Mesenchymal stem cell (in vitro differentiated cells and primary cell): ENCODE measurements at regions not wholly inside any gene's neighbourhood (a gene's known extent, or its start where the extent isn't known, plus 50 kb on each side); places are given as distances from the start of the nearest gene placed in this dataset.
A peak's percentile ranks its signal among the peaks of the same experiment; 100 is the strongest.

ENCODE experiments used
- DNase-seq: peaks from one replicate; pipeline ENCODE4 v3.0.0-alpha.2; 2013
- H2AFZ ChIP-seq: one replicate; pipeline ENCODE4 v1.6.1; 2013; ENCODE audit warnings: low read depth, mild to moderate bottlenecking, control low read depth, inconsistent platforms, low read length, moderate library complexity
- H2AK5ac ChIP-seq: 2 replicates; pipeline ENCODE4 v1.6.1; 2013; ENCODE audit warnings: low read length, moderate library complexity, mild to moderate bottlenecking, inconsistent platforms; ENCODE audit not compliant: severe bottlenecking
- H2BK120ac ChIP-seq: one replicate; pipeline ENCODE4 v1.6.1; 2013; ENCODE audit warnings: low read depth, mild to moderate bottlenecking, inconsistent platforms, low read length, moderate library complexity
- H2BK12ac ChIP-seq, 2 experiments: one replicate each; pipeline ENCODE4 v1.6.1; 2013; ENCODE audit warnings: inconsistent platforms in 2 of 2, low read length in 2 of 2, mild to moderate bottlenecking in 2 of 2, moderate library complexity in 2 of 2, control low read depth in 1 of 2
- H2BK15ac ChIP-seq: one replicate; pipeline ENCODE4 v1.6.1; 2013; ENCODE audit warnings: mild to moderate bottlenecking, low read depth, inconsistent platforms; ENCODE audit not compliant: poor library complexity, severe bottlenecking
- H2BK5ac ChIP-seq: 2 replicates; pipeline ENCODE4 v1.6.1; 2013; ENCODE audit warnings: low read depth, mild to moderate bottlenecking, low read length, control low read depth, inconsistent platforms; ENCODE audit not compliant: poor library complexity, severe bottlenecking
- H3K14ac ChIP-seq, 2 experiments: one replicate each; pipeline ENCODE4 v1.6.1; 2013; ENCODE audit warnings: inconsistent platforms in 2 of 2, low read length in 2 of 2, control low read depth in 1 of 2, mild to moderate bottlenecking in 1 of 2, moderate library complexity in 1 of 2
- H3K18ac ChIP-seq, 2 experiments: one replicate each; pipeline ENCODE4 v1.6.1; 2013; ENCODE audit warnings: inconsistent platforms in 2 of 2, low read length in 2 of 2, control low read depth in 1 of 2, low read depth in 1 of 2, mild to moderate bottlenecking in 1 of 2
- H3K23ac ChIP-seq, 2 experiments: one replicate each; pipeline ENCODE4 v1.6.1; 2013; ENCODE audit warnings: inconsistent platforms in 2 of 2, low read length in 2 of 2, mild to moderate bottlenecking in 2 of 2, moderate library complexity in 2 of 2, control low read depth in 1 of 2
- H3K27ac ChIP-seq: 2 replicates; pipeline ENCODE4 v1.5.1; 2013; ENCODE audit warnings: mild to moderate bottlenecking, moderate library complexity, low read length, control low read depth, inconsistent platforms; ENCODE audit not compliant: poor library complexity, severe bottlenecking
- H3K27me3 ChIP-seq, 2 experiments: 2 replicates each; pipeline versions ENCODE4 v1.6.1 to v1.7.0; 2013; ENCODE audit warnings: low read length in 2 of 2, mild to moderate bottlenecking in 2 of 2, moderate library complexity in 2 of 2, control low read depth in 1 of 2, inconsistent platforms in 1 of 2; ENCODE audit not compliant: control insufficient read depth in 1 of 2, insufficient read depth in 1 of 2
- H3K36me3 ChIP-seq, 2 experiments: 2 replicates each; pipeline versions ENCODE4 v1.6.1 to v1.7.0; 2013; ENCODE audit warnings: low read length in 2 of 2, control low read depth in 1 of 2, inconsistent platforms in 1 of 2, low read depth in 1 of 2, mild to moderate bottlenecking in 1 of 2; ENCODE audit not compliant: insufficient read depth in 2 of 2, control insufficient read depth in 1 of 2
- H3K4ac ChIP-seq, 2 experiments: one replicate each; pipeline ENCODE4 v1.6.1; 2013; ENCODE audit warnings: inconsistent platforms in 2 of 2, low read length in 2 of 2, mild to moderate bottlenecking in 2 of 2, moderate library complexity in 2 of 2, control low read depth in 1 of 2, low read depth in 1 of 2
- H3K4me1 ChIP-seq: 2 replicates; pipeline ENCODE4 v1.6.1; 2013; ENCODE audit warnings: low read depth, low read length, control low read depth; ENCODE audit not compliant: control insufficient read depth, insufficient read depth
- H3K4me2 ChIP-seq: 2 replicates; pipeline ENCODE4 v1.6.1; 2013; ENCODE audit warnings: low read length, mild to moderate bottlenecking, inconsistent platforms; ENCODE audit not compliant: poor library complexity, severe bottlenecking
- H3K4me3 ChIP-seq, 2 experiments: 2 replicates each; pipeline versions ENCODE4 v1.5.1 to v1.7.0; 2013; ENCODE audit warnings: low read length in 2 of 2, mild to moderate bottlenecking in 2 of 2, control low read depth in 1 of 2, low read depth in 1 of 2; ENCODE audit not compliant: insufficient read depth in 1 of 2
- H3K79me1 ChIP-seq: replicated peaks from 2 replicates; pipeline ENCODE4 v1.6.1; 2013; ENCODE audit warnings: mild to moderate bottlenecking, control low read depth, low read length, inconsistent platforms; ENCODE audit not compliant: poor library complexity, severe bottlenecking
- H3K9ac ChIP-seq: 2 replicates; pipeline ENCODE4 v1.7.0; 2013; ENCODE audit warnings: mild to moderate bottlenecking, low read length, moderate library complexity
- H3K9me3 ChIP-seq: 2 replicates; pipeline ENCODE4 v1.7.0; 2013; ENCODE audit warnings: mild to moderate bottlenecking, low read length; ENCODE audit not compliant: control insufficient read depth
- H4K8ac ChIP-seq: one replicate; pipeline ENCODE4 v1.6.1; 2013; ENCODE audit warnings: inconsistent platforms, mild to moderate bottlenecking, low read length, moderate library complexity
- H4K91ac ChIP-seq: one replicate; pipeline ENCODE4 v1.6.1; 2013; ENCODE audit warnings: mild to moderate bottlenecking, low read length, inconsistent platforms
- WGBS: methylation state at CpG from one replicate; pipeline ENCODE4 v1.1.7; 2013; ENCODE audit warnings: mixed read lengths; 5-methylcytosine and 5-hydroxymethylcytosine counted together

DNA sequence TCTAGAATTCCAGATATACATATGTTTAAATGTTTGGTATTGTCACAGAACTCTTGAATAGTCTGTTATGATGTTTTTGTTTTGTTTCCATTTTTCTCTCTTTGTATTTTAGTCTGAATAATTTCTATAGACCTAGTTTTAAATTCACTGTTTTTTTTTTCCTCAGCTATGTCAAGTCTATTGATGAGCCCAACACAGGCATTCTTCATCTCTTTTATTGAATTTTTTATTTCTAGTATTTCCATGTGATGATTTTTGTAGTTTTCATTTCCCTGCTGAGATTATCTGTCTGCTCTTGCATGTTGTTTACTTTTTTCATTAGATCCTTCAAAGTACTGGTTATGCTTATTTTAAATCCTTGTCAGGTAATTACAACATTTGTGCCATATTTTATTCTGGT, 254.7 kb downstream of the C1D start:
- Histone ChIP-seq H2BK5ac (no peak overlapping the region), H2BK12ac (no peak overlapping the region), H3K4ac (no peak overlapping the region), H4K91ac (no peak overlapping the region), H3K79me1 (no peaks in the 10 kb centered on the region), H2BK120ac (no peak overlapping the region), H3K18ac (no peak overlapping the region), H3K27me3 (no peaks in the 10 kb centered on the region), H3K4me3 (no peak overlapping the region), H2AFZ (no peak overlapping the region), H3K9me3 (peaks cover 30% of the 10 kb centered on the region), H3K4me1 (no peaks in the 10 kb centered on the region), H3K4me2 (no peak overlapping the region), H3K27ac (no peak overlapping the region), H2AK5ac (no peak overlapping the region), H3K36me3 (no peaks in the 10 kb centered on the region), H3K9ac (no peak overlapping the region), H3K23ac (no peak overlapping the region), H3K14ac (no peak overlapping the region), H2BK15ac (no peak overlapping the region), H4K8ac (no peak overlapping the region)
- no peak for DNase-seq

DNA sequence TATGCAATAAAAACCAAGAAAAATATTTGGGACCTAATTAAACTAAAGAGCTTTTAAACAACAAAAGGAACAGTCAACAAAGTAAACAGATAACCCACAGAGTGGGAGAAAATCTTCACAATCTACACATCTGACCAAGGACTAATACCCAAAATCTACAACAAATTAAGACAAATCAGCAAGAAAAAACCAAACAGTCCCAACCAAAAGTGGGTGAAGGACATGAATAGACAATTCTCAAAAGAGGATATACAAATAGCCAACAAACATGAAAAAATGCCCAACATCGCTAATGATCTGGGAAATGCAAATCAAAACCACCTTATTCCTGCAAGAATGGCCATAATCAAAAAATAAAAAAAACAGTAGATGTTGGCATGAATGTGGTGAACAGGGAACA, 250.1 kb downstream of the C1D start:
- H2BK120ac ChIP-seq, result no peak overlapping the region
- no peak overlapping the region for H3K4me3 ChIP-seq
- no peaks in the 10 kb centered on the region for H3K4me1 ChIP-seq
- no peak overlapping the region for H2BK15ac ChIP-seq
- no peak overlapping the region for H3K14ac ChIP-seq
- no peaks in the 10 kb centered on the region for H3K27me3 ChIP-seq
- H4K91ac ChIP-seq, result no peak overlapping the region
- no peak overlapping the region for H3K27ac ChIP-seq
- H2AFZ ChIP-seq, result no peak overlapping the region
- no peaks in the 10 kb centered on the region for H3K36me3 ChIP-seq
- H3K79me1 ChIP-seq, result no peaks in the 10 kb centered on the region
- WGBS, result no CpG with 5 or more reads among the region's 1 CpG
- no peak overlapping the region for H3K23ac ChIP-seq
- H2BK5ac ChIP-seq, result no peak overlapping the region
- H3K4me2 ChIP-seq, result no peak overlapping the region
- H4K8ac ChIP-seq, result no peak overlapping the region
- no peak for DNase-seq
- no peak overlapping the region for H3K9ac ChIP-seq
- no peak overlapping the region for H2BK12ac ChIP-seq
- H2AK5ac ChIP-seq, result no peak overlapping the region
- no peak overlapping the region for H3K18ac ChIP-seq
- H3K4ac ChIP-seq, result no peak overlapping the region
- H3K9me3 ChIP-seq, result peaks cover 25% of the 10 kb centered on the region

DNA sequence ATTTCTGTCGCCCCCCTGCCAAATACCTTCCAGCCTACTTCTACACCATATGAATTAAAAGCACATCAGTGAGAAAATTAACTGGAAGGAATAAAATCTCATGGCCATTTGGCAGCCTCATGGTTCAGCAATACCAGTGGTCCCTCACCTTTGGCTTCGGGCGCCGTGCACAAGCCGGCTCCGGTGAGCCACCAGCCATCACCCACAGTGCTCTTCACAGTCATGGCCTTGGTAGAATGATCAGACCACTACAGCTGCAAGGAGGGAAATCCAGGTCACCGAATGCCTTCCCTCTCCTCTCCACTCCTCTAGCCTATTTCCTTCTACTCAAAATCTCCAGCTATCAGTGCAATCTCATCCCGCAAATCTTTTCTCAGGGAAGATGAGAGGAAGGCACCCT, 239.1 kb downstream of the C1D start:
- H3K4me2 ChIP-seq, result no peak overlapping the region
- H2AFZ ChIP-seq, result no peak overlapping the region
- H3K9ac ChIP-seq, result no peak overlapping the region
- no peaks in the 10 kb centered on the region for H3K4me1 ChIP-seq
- H4K91ac ChIP-seq, result peak overlapping the region; percentile 6
- H3K4me3 ChIP-seq, result no peak overlapping the region
- H4K8ac ChIP-seq, result no peak overlapping the region
- H2BK5ac ChIP-seq, result no peak overlapping the region
- H3K9me3 ChIP-seq, result peaks cover 11% of the 10 kb centered on the region
- 98% methylated on average over 8 of the region's 8 CpGs for WGBS
- no peak overlapping the region for H3K23ac ChIP-seq
- H2BK12ac ChIP-seq, result peak overlapping the region in 1 of 2 experiments; percentile 19
- no peak overlapping the region for H3K4ac ChIP-seq
- H3K27ac ChIP-seq, result no peak overlapping the region
- no peaks in the 10 kb centered on the region for H3K79me1 ChIP-seq
- H2BK120ac ChIP-seq, result no peak overlapping the region
- no peak for DNase-seq
- no peaks in the 10 kb centered on the region for H3K36me3 ChIP-seq
- no peak overlapping the region for H3K18ac ChIP-seq
- no peak overlapping the region for H2BK15ac ChIP-seq
- H3K14ac ChIP-seq, result no peak overlapping the region
- H2AK5ac ChIP-seq, result no peak overlapping the region
- H3K27me3 ChIP-seq, result no peaks in the 10 kb centered on the region

DNA sequence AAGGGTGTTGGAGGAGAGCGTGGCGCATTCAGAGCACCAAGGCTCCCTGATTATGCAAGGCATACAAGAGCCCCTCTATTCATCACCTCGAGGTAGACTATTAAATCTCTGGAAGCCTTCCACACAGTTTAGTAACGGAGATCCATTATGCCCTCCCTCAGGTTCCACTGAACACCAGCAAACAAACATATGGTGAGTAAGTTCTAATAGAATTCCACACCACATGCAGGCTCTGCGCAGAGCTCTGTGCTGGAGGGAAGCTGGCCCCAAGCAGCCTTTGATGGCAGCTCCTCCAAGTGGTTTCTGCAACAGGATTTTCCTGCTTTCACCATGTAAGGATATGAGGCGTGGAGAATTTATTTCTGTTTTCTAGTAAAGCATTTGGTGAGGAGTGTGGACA, 238.6 kb downstream of the C1D start:
- Histone ChIP-seq H3K27ac (no peak overlapping the region), H2BK5ac (no peak overlapping the region)
- WGBS, result 85% methylated on average over 6 of the region's 6 CpGs

More for the DNA sequence above, 238.6 kb downstream of the C1D start:
- Histone ChIP-seq H2AK5ac (no peak overlapping the region), H3K9ac (no peak overlapping the region), H3K4me2 (no peak overlapping the region), H2BK15ac (no peak overlapping the region), H3K23ac (no peak overlapping the region), H4K91ac (no peak overlapping the region), H3K14ac (no peak overlapping the region), H3K4me3 (no peak overlapping the region), H3K4ac (no peak overlapping the region), H3K79me1 (no peaks in the 10 kb centered on the region), H2BK12ac (no peak overlapping the region), H2AFZ (no peak overlapping the region), H4K8ac (no peak overlapping the region), H3K4me1 (no peaks in the 10 kb centered on the region), H3K27me3 (no peaks in the 10 kb centered on the region), H2BK120ac (no peak overlapping the region), H3K9me3 (peaks cover 8% of the 10 kb centered on the region), H3K18ac (no peak overlapping the region), H3K36me3 (no peaks in the 10 kb centered on the region)
- peak; percentile 11 for DNase-seq
